CD4-positive, alpha-beta T cell treated with Interferon alpha-2 for 1 hour (primary cell): ENCODE measurements at regions not wholly inside any gene's neighbourhood (a gene's known extent, or its start where the extent isn't known, plus 50 kb on each side); places are given as distances from the start of the nearest gene placed in this dataset.

ENCODE experiments used
- DNase-seq, 2 donors: peaks; one replicate each; pipeline ENCODE4 v3.0.0-alpha.2; 2020 to 2022

DNA sequence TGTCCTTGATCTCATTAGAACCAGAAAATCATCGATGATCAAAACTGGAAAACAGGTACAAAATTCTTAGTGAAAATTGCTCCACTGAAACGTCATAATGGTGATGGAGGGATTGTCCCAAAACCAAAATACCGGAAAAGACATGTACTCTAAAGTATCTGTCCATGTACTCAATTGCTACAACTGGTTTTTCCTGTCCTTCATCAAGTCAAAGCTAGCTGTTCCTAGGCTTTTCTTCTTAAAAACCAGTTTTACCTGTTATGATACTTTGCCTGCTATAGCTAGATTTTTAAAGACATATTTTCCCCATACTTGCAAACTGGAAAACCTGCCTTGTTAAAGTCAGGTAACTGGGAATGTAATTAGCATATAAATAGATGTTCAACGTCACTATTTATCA is 50.5 kb upstream of the LRRC1 start:
- DNase-seq: no peak

DNA sequence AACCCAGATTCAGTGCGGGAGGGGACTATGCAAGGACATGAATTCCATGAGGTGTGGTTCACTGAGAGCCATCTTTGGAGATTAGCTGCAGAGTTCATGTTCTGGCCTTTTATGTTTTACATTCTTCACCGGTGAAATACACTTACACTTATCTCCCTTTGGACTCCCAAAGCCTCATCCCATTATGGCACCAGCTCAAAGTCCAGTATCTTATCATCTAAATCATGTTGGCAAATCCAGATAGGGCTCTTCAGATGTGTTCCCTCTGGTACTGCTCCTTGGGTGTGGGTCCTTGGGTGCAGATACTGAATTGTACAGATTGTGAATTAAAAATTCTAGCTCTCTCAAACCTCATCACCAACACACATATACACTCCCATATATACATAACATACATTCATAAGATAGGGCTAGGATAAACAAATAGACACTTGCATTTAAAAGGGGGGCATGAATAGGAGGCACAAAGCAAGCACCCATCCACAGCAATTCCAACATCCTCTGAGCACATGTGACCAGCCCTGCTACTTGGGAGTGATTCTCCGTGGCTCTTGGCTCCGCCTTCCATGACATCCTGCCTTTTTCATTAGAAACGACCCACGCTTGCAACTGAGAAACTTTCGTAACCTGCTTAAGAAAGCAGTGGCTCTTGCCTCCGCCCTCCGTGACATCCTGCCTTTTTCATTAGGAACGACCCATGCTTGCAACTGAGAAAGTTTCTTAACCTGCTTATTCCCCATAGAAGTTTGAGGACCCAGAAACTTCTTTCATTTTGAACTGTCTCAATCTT is 53.6 kb upstream of the LRRC1 start:
- no peak for DNase-seq

DNA sequence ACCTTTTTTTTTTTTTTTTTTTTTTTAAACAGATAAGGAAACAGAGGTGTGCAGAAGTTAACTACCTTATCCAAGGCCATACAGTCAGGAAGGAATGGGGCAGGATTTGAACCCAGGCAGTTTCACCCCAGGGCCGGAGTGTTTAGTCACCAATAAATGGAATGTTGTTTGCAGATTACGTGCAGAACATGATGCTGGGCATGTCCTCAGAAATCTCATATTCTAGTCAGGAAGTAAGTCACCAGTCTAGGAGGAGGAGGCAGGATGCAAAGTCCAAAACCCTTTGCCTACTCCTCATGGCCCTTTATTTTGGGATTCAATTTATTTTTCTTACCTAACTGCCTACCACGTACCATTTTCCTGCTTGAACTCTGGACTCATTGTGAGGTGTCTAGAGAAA is 57.1 kb upstream of the LRRC1 start:
- no peak for DNase-seq

DNA sequence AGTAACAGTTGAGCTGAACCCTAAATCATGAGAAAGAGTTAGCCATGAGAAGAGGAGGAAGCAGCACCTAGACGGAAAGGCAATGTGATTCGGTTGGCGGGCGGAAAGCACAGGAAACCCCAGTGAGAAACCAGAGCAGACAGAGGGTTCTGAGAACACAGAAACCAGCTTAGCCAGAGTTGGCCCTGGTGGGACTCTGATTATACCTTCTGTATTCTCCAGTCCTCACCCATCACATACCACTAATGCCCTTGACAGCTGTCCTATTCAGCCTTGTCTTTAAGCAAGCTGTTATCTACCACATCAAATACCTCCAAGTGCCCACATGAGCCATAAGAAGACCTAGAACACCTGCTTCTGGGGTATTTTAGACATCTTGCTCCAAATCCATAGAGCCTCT is 58.9 kb upstream of the LRRC1 start:
- peak in 1 of 2 donors; percentile 9 for DNase-seq

DNA sequence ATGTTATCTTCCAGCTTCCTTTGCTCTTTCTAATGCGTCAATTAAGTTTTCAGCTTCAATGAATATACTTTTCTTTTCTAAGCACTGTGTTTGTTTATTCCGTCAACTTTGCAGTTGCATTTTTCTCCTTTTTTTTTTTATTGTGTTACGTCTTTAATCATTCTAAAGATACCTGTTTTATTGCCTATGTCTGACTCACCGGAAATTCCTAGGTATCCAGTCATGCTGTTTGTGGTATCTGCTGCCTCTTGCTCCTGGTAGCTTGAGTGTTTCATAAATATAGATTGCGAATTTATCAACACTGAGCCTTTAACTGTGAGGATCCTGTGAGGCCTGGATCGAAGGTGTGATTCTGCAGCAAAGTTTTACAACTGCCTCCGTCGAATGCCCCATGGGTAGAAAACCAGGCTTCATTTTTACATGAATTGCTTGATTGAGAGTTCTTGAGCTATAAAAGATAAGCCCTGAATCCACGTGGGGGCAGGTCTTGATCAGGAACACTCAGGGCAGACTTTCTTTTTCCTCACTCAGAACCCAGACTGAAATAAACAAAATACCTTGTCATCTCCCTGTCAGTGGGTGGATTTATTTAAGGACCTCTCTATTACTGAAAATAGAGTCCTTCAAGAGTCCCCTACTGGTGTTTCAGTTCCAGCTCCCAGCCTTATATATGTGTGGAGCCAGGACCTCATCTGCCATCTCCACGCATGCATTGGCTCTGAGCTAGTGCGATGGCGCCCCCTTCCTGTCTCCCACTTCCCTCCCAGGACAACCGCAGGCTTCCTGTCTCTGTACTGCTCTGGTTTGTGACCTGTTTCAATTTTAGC is 60.1 kb upstream of the LRRC1 start:
- peak; percentile 9 to 21 for DNase-seq

DNA sequence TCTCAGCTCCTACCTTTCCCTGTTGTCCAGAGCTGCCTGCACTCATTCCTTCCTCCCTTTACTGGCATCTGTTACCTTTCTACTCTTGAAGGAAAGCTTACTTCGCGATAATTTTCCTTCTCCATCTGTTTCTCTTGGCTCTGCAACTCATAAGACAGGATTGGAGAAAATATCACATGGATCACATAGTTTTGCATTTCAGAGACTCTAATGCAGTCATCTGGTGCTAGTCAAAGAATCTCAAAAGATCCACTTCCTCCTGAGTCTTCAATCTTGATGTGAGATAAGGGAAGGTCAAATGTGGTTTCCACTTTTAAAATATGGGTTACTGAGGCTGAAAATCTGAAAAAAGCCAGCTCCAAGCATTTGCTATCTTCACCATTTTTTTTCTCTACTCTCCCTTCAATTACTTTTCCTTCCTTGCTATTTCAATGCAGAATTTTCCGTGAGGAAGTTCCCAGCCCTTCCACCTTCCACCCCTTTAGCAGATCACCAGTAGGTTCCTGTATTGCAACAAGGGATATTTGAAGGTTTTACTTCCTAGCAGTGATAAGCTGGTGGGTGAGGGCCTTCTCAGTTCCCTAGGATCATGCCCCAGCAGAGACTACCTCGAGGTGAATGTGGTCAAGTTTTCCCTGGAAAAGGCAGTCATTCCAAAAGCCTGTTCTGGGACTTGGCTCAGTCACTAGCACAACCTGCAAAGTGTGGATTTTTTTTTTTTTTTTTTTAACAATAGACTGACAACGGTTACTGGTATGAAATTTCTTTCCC is 62.8 kb upstream of the LRRC1 start:
- no peak for DNase-seq

DNA sequence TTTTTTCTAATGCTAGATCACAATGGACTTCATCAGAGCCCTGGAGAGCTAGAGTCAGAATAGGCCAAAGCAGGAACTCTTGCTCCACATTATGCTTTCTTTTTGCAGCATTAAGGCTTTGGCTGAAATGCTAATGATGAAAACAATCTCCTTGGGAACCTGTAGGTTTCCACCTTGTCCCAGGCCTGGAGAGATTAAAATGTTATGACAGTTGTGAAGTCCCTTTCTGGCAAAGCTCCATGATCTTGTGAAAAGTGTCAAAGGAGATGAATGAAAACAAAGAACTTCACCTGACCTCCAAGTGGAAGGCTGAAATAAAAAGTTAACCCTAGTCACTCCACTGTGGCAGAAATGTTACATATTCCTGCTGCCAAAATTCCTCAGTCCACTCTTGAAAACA is 64.0 kb upstream of the LRRC1 start:
- no peak for DNase-seq

DNA sequence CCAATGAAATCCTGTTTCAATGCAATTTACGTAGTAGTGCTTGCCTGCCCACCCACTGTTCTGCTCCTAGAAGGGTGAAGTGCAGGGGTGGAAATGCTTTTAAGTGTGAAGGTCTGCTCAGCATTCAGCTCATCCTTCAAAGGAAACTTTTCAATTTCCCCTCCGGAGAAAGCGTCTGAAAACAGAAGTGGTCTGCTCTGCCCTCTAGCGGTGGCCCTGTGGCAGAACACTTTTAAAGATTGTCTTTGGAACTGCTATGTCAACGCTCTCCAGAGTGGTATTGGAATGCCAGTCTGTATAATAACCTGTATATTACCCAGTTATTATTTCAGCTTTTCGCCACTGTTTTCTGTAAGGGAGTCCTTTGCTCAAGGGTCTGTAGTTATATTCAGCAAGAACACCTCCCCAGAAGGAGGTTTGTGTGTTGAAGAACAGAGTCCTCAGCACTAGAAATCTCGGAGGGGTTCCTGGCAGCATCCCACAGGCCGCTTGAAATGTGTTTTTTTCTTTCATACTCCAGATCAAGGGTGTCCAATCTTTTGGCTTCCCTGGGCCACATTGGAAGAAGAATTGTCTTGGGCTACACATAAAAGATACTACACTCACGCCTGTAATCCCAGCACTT is 63.1 kb upstream of the KLHL31 start:
- DNase-seq: peak; percentile 39 to 58

DNA sequence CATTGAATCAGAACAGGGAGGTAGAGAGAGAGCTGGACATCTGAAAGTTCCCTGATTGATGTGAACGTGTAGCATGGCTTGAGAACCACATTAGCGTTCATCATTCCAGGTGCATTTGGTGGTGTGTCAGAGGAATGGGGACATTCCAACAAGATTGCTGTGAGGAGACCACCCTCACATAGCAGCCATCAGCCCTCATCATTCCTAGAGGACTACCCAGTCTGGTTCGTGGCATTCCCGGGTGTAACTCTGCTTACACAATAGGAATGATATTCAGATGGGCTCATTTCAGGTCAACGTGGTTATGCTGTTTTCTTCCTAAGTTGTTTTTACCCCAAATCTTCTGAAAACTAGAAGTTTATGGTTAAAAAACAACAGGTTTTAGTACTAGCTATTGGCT is 62.2 kb upstream of the KLHL31 start:
- no peak for DNase-seq

DNA sequence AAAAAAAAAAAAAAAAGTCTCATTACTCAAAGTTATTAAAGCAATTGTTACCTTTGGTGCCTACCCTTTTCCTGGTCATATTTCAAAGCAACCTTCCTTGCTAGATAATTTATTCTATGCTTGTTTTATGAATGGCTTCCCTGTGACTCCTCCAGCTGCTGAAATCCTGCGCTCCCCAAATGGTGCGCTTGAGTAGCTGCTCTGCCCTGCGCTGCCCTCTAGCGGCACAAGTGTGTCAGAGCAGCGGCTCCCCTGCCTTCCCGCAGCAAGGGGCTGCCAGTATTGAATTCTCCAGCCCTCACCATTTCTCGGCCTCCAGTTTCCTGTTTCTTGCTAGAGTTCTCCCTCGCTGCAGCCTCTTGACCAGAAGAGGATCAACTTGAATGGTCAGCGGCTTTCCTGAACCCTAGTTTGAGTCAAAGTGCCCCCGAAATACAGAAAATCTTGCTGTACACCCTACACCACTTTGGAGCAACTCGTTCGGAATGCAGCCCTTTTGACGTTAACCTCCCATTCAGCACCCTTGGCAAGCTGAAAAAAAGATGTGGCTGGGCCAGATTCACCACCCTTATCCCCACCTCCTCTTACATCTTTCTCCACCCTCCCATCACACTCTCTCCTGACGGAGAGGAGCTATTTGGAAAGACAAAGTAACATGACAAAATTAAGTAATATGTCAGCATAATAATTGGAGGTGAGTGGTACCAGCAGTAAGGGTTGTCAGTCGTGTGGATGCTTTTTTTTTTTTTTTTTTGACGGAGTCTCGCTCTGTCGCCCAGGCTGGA is 60.4 kb upstream of the KLHL31 start:
- peak; percentile 64 to 74 for DNase-seq

DNA sequence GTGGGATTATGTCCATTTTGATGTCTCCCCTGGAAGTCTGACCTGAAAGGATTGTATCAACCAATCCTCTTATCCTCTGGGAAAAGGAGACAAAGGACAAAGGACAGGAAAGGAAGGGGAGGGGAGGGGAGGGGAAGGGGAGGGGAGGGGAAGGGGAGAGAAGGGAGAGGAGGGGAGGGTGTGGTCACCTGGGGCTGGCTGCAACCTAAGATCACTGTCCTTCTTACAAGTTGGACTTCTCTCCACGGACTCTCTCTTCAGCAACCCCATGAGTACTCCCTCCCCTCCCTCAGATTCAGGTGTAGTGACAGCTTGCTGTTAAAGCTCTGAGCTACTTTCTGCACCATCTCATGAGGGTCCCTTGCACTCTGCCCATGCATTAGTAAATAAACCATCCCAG is 58.9 kb upstream of the KLHL31 start:
- no peak for DNase-seq

DNA sequence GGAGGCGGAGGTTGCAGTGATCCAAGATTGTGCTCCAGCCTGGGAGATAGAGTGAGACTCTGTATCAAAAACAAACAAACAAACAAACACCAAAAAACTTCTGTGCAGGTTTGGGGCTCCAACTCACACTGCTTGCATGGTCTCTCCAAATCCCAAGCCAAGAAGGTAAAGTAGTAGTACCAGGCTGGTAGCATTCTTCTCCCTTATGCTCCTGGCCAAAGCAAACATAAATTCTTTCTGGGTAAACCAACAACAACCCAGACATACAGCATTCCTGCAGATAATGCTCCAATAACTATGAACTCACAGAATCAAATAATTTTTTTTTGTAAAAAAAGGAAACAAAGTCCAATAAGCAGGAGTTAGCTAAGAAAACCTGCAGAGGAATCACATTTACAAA is 57.8 kb upstream of the KLHL31 start:
- DNase-seq: no peak

DNA sequence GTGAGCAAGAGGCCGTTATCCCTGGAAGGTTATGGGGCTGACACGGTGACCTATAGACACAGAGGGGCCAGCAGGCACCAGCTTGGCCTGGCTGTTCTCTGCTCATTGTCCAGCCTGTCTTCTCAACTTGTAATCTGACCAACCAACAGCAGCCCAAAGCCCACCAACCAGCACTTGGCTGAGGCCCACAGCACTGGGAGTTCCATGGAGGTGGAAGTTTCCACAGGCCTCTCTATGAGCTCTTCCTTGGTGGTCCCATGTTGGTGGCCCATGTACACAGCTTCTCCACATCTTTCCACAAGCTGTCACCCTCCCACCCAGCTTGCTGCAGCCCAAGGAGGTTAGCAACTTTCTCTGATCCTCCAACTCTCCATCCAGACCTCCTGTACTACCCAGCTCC is 56.2 kb upstream of the KLHL31 start:
- DNase-seq: no peak

DNA sequence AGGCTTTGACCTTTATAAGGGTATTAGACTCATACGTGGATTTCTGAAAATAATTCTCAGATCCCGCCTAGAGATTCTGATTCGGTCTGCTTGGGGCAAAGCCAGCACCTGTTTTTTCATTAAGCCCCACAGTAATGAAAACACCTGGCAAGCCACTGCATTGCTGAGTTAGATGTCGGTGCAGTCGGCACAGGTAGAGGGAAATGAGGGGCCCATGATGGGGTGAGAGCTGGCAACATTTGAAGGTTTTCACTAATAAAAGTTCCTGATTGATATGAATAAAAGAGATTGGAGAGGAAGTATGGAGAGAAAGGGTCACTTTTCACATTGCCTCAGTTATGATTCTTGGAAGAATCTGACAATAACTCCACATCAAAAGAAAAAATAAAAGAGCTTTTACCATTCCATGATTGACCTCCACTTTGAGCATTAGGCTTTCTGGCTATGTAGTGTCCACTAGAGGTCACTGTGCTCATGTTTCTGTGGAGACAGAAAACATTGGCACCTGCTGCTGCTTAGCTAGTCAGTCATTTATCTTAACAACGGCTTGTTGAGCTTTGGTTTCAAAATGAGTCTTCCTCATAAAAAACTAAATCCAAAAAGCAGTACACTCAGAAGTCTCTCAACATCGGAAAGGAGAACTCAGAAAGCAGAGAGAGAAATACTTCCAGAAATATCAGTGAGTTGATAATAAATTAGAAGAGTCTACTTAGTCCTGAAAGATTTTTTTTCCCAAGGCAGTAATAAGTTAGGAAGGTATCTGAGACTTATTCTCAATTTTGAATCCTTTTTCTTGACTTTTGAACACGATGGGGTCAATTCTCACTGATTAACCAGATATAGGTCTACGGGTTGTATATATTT is 53.3 kb upstream of the KLHL31 start:
- DNase-seq: peak; percentile 24 to 55

DNA sequence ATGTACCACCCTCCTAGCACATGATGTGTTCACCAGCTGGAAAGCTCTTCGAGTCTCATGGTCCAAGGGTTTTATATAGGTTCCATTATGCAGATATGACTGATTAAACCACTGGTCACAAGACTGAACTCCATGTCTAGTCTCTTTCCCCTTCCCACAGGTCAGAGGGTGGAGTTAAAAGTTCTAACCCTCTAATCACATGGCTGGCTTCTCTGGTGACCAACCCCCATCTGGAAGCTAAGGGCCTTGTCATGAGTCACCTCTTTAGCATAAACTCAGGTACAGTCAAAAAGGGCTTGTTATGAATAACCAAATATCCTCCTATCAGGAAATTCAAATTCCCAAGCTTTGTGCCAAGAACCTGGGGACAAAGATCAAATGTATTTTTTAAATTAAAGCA is 52.0 kb upstream of the KLHL31 start:
- no peak for DNase-seq

DNA sequence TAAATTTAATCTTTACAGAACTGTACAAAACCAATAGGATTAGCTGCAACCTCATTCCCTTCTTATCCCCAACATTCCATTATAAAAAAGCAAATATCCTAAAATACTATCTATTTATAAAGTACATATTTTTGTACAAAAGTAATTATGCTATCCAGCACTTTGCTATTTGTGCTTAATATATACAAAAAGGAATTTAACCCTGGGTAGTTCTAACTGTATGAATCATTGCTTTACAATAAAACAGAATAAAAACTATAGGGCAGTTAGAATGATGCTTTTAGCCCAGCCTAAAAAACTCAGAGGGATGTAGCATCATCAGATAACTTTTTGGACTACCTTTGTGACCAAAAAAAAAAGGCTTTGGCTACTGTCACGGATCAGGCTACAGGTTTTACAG is 49.9 kb upstream of the KLHL31 start:
- no peak for DNase-seq
